ENCODE measurements at regions not wholly inside any gene's neighbourhood (a gene's known extent, or its start where the extent isn't known, plus 50 kb on each side); places are given as distances from the start of the nearest gene placed in this dataset.

DNA sequence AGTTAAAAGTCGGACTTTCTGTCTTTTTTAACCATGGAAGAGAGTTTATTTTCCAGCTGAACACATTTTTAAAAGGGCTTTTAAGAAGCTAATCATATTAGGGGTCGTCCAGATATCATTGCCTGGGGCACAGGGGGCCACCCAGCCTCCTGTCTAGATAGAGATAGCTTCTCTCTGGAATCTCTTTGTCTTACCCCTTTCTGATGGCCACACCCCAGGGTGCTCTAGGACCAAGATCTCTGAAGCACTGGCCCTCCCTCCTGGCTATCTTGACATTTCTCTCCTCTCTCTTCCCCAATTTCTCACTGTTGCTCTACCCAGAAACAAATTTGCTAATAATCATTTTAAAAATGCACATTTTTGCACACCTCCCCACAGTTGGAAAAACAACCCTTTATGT is 204.4 kb downstream of the NXNL2 start:
- DNase-seq = no peak
- no peaks in the 10 kb centered on the region for H3K9me3 ChIP-seq
- H3K4me1 ChIP-seq (ENCODE audit: insufficient read depth) = no peaks in the 10 kb centered on the region
- intact Hi-C loops (cut with DNase I) = no loop called here
- H3K27ac ChIP-seq = no peak overlapping the region
- no peak overlapping the region for H3K4me3 ChIP-seq
- TF ChIP-seq CTCF (IDR thresholded peaks at IDR 0.05) = no peak
- no peak for TF ChIP-seq POLR2A (IDR thresholded peaks at IDR 0.05)
- TF ChIP-seq EP300 (IDR thresholded peaks at IDR 0.05) = no peak
- H3K36me3 ChIP-seq = no peaks in the 10 kb centered on the region
- 71 to 77% (median 74%) methylated on average over 2 of the region's 2 CpGs for WGBS, 3 donors
- no peaks in the 10 kb centered on the region for H3K27me3 ChIP-seq

- no peak for TF ChIP-seq POLR2A (IDR thresholded peaks at IDR 0.05)
- no peak for TF ChIP-seq EP300 (IDR thresholded peaks at IDR 0.05)
- TF ChIP-seq CTCF (IDR thresholded peaks at IDR 0.05) = no peak
- 89 to 98% (median 93%) methylated on average over 7 of the region's 7 CpGs for WGBS, 3 donors
- H3K4me3 ChIP-seq = no peak overlapping the region
- no peaks in the 10 kb centered on the region for H3K9me3 ChIP-seq
- no peaks in the 10 kb centered on the region for H3K27me3 ChIP-seq
- H3K27ac ChIP-seq = no peak overlapping the region
- peaks cover 1% of the 10 kb centered on the region for H3K4me1 ChIP-seq (ENCODE audit: insufficient read depth)
- no peaks in the 10 kb centered on the region for H3K36me3 ChIP-seq
- no peak for DNase-seq
- intact Hi-C loops (cut with DNase I) = no loop called here
Measured at GRCh38 chr9:88740844-88741243, 205.9 kb downstream of the NXNL2 start.

- H3K4me1 ChIP-seq (ENCODE audit: insufficient read depth) = peaks cover 1% of the 10 kb centered on the region
- no peak for DNase-seq
- no peaks in the 10 kb centered on the region for H3K9me3 ChIP-seq
- intact Hi-C loops (cut with DNase I) = no loop called here
- no peak overlapping the region for H3K27ac ChIP-seq
- WGBS, 3 donors = 66 to 78% (median 73%) methylated on average over 3 of the region's 3 CpGs
- H3K36me3 ChIP-seq = no peaks in the 10 kb centered on the region
- no peak overlapping the region for H3K4me3 ChIP-seq
- no peak for TF ChIP-seq POLR2A (IDR thresholded peaks at IDR 0.05)
- TF ChIP-seq CTCF (IDR thresholded peaks at IDR 0.05) = no peak
- no peak for TF ChIP-seq EP300 (IDR thresholded peaks at IDR 0.05)
- H3K27me3 ChIP-seq = no peaks in the 10 kb centered on the region
Measured at GRCh38 chr9:88741335-88741734, 206.4 kb downstream of the NXNL2 start.

- H3K27ac ChIP-seq = no peak overlapping the region
- no peaks in the 10 kb centered on the region for H3K36me3 ChIP-seq
- H3K27me3 ChIP-seq = no peaks in the 10 kb centered on the region
- H3K4me1 ChIP-seq (ENCODE audit: insufficient read depth) = peaks cover 3% of the 10 kb centered on the region
- no peaks in the 10 kb centered on the region for H3K9me3 ChIP-seq
- H3K4me3 ChIP-seq = no peak overlapping the region
- TF ChIP-seq CTCF (IDR thresholded peaks at IDR 0.05) = no peak
- TF ChIP-seq EP300 (IDR thresholded peaks at IDR 0.05) = no peak
- TF ChIP-seq POLR2A (IDR thresholded peaks at IDR 0.05) = no peak
- DNase-seq = no peak
- 20 to 23% (median 20%) methylated on average over 6 of the region's 6 CpGs for WGBS, 3 donors
- intact Hi-C loops (cut with DNase I) = no loop called here
Measured at GRCh38 chr9:88742483-88742882, 207.5 kb downstream of the NXNL2 start.

DNA sequence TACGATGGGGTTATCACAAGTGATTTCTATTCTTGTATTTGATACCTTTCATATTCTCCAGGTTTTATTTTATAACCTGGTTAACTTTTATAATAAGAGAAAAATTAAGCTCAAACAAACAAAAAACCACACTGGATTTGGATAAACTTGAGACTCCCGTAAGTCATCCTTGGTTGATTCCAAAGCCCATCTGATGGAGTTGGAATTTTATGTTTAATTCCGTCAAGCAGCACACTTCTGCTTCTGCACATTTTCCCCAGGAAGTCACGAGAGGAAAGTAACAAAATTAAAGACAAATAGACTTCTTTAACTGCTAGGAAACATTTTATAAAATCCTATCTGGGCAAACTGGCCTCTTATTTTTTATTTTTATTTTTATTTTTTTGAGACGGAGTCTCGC is 207.9 kb downstream of the NXNL2 start:
- H3K9me3 ChIP-seq = no peaks in the 10 kb centered on the region
- DNase-seq = no peak
- H3K4me1 ChIP-seq (ENCODE audit: insufficient read depth) = peaks cover 4% of the 10 kb centered on the region
- WGBS, 3 donors = 53 to 64% (median 61%) methylated on average over 6 of the region's 6 CpGs
- no peaks in the 10 kb centered on the region for H3K36me3 ChIP-seq
- intact Hi-C loops (cut with DNase I) = no loop called here
- H3K27ac ChIP-seq = no peak overlapping the region
- no peaks in the 10 kb centered on the region for H3K27me3 ChIP-seq
- no peak overlapping the region for H3K4me3 ChIP-seq
- TF ChIP-seq POLR2A (IDR thresholded peaks at IDR 0.05) (no peak), EP300 (IDR thresholded peaks at IDR 0.05) (no peak)

Data from ovary (tissue), 7 donors.